GM13976 (cell line): ENCODE measurements at regions not wholly inside any gene's neighbourhood (a gene's known extent, or its start where the extent isn't known, plus 50 kb on each side); places are given as distances from the start of the nearest gene placed in this dataset.
A peak's percentile ranks its signal among the peaks of the same experiment; 100 is the strongest.

ENCODE experiments used
- DNase-seq: peaks from one replicate; pipeline ENCODE4 v3.0.0; 2012; ENCODE audit warnings: low spot score
- CTCF ChIP-seq: IDR thresholded peaks from 2 replicates; pipeline ENCODE4 v1.5.1; 2012; ENCODE audit warnings: borderline replicate concordance, mild to moderate bottlenecking; ENCODE audit not compliant: insufficient read depth; ENCODE audit errors: extremely low read depth, missing control alignments, control extremely low read depth
- in situ Hi-C: fragments of 300-500 bp; cut with MboI; formaldehyde crosslinking; loops from one replicate; pipeline ENCODE4 v1.12.0; 2022; ENCODE audit warnings: low sequenced_read_pairs, mixed read lengths, inconsistent platforms; ENCODE audit not compliant: unreplicated experiment

- in situ Hi-C loops = loop anchor here (25.0 kb wide), 1 partner anchor 498 kb away; no protein-coding TSS in a partner anchor
- DNase-seq = peak; percentile 71
- TF ChIP-seq CTCF = no peak
These were observed 229.0 kb upstream of the ZC3H12C start for GRCh38 chr11:109864151-109864661.

GRCh38 chr11:109864834-109865547 is 228.2 kb upstream of the ZC3H12C start:
- DNase-seq = peak; percentile 39
- in situ Hi-C loops = loop anchor here (25.0 kb wide), 1 partner anchor 497 kb away; no protein-coding TSS in a partner anchor
- TF ChIP-seq CTCF = no peak

- in situ Hi-C loops = loop anchor here (25.0 kb wide), 1 partner anchor 497 kb away; no protein-coding TSS in a partner anchor
- no peak for DNase-seq
- no peak for TF ChIP-seq CTCF
These were observed 227.5 kb upstream of the ZC3H12C start for GRCh38 chr11:109865548-109866186.

- no peak for TF ChIP-seq CTCF
- in situ Hi-C loops = loop anchor here (25.0 kb wide), 1 partner anchor 495 kb away; no protein-coding TSS in a partner anchor
- no peak for DNase-seq
These were observed 225.4 kb upstream of the ZC3H12C start for GRCh38 chr11:109867784-109868183.

- DNase-seq = no peak
- TF ChIP-seq CTCF = no peak
- in situ Hi-C loops = loop anchor here (25.0 kb wide), 1 partner anchor 493 kb away; no protein-coding TSS in a partner anchor
These were observed 223.7 kb upstream of the ZC3H12C start for GRCh38 chr11:109869536-109869935.

GRCh38 chr11:109870297-109870696 is 222.9 kb upstream of the ZC3H12C start:
- DNase-seq = no peak
- no peak for TF ChIP-seq CTCF

More at GRCh38 chr11:109870297-109870696, 222.9 kb upstream of the ZC3H12C start:
- in situ Hi-C loops = loop anchor here (25.0 kb wide), 1 partner anchor 492 kb away; no protein-coding TSS in a partner anchor
